HEK293 (cell line): ENCODE measurements at regions not wholly inside any gene's neighbourhood (a gene's known extent, or its start where the extent isn't known, plus 50 kb on each side); places are given as distances from the start of the nearest gene placed in this dataset.

Experiments used
- CTCF ChIA-PET: fragments of 350-600 bp; formaldehyde crosslinking; extraction: SDS; loops from one replicate; lab custom pipeline; 2021; ENCODE audit warnings: antibody characterized with exemption; lab: Yijun Ruan, JAX
- POLR2A ChIA-PET: fragments of 300-600 bp; formaldehyde crosslinking; extraction: SDS; loops from one replicate; lab custom pipeline; 2020; ENCODE audit warnings: antibody characterized with exemption, inconsistent platforms; lab: Yijun Ruan, JAX
- H3K27ac ChIP-seq: fragments of 200-500 bp; sonication (Bioruptor generic); 2 replicates; pipeline ENCODE4 v1.5.1; 2014; ENCODE audit warnings: low read depth, low read length, control low read depth, inconsistent platforms; ENCODE audit errors: extremely low read depth
- H3K36me3 ChIP-seq, 2 experiments: fragments of 200-500 bp in 1 of 2; sonication (Bioruptor generic) in 1 of 2; 1 replicate in 1 of 2; 2 replicates in 1 of 2; pipeline ENCODE4 v1.5.1; 2014 to 2017; ENCODE audit warnings: inconsistent platforms in 2 of 2, low read length in 2 of 2; ENCODE audit not compliant: control insufficient read depth in 2 of 2, insufficient read depth in 1 of 2
- H3K4me1 ChIP-seq: fragments of 200-500 bp; sonication (Bioruptor generic); 2 replicates; pipeline ENCODE4 v1.5.1; 2014; ENCODE audit warnings: mild to moderate bottlenecking, low read length, inconsistent platforms; ENCODE audit not compliant: control insufficient read depth, insufficient read depth
- H3K4me3 ChIP-seq: 2 replicates; pipeline ENCODE4 v1.5.1; 2011; ENCODE audit warnings: low read depth, mild to moderate bottlenecking, control low read depth, low read length, moderate library complexity
- H3K9me3 ChIP-seq: fragments of 200-500 bp; sonication (Bioruptor generic); 2 replicates; pipeline ENCODE4 v1.5.1; 2014; ENCODE audit warnings: low read depth, low read length, inconsistent platforms; ENCODE audit not compliant: control insufficient read depth, insufficient read depth
- ELK4 ChIP-seq: IDR thresholded peaks from 2 replicates; pipeline ENCODE4 v1.6.1; 2011; ENCODE audit warnings: mild to moderate bottlenecking, low read depth, low read length, borderline replicate concordance
- ZEB2 ChIP-seq: fragments of 450-650 bp; formaldehyde crosslinking; IDR thresholded peaks from 2 replicates; pipeline ENCODE4 v1.5.1; 2016; ENCODE audit warnings: missing biosample characterization, missing genetic modification characterization
- ZFHX2 ChIP-seq: fragments of 450-650 bp; formaldehyde crosslinking; conservative IDR thresholded peaks from 2 replicates; pipeline ENCODE4 v1.5.1; 2016; ENCODE audit warnings: missing biosample characterization, missing genetic modification characterization
- ZFP37 ChIP-seq: fragments of 450-650 bp; formaldehyde crosslinking; IDR thresholded peaks from 2 replicates; pipeline ENCODE4 v1.5.1; 2016; ENCODE audit warnings: missing biosample characterization, missing genetic modification characterization
- ZNF112 ChIP-seq: fragments of 450-650 bp; formaldehyde crosslinking; IDR thresholded peaks from 2 replicates; pipeline ENCODE4 v1.5.0; 2017; ENCODE audit warnings: missing biosample characterization, missing genetic modification characterization
- ZNF19 ChIP-seq: fragments of 450-650 bp; formaldehyde crosslinking; IDR thresholded peaks from 2 replicates; pipeline ENCODE4; 2016; ENCODE audit warnings: missing biosample characterization, missing genetic modification characterization, low read depth
- ZNF202 ChIP-seq: fragments of 450-650 bp; formaldehyde crosslinking; IDR thresholded peaks from 2 replicates; pipeline ENCODE4 v1.5.1; 2016; ENCODE audit warnings: missing biosample characterization, missing genetic modification characterization, borderline replicate concordance
- ZNF354C ChIP-seq: fragments of 450-650 bp; formaldehyde crosslinking; IDR thresholded peaks from 2 replicates; pipeline ENCODE4 v1.5.1; 2016; ENCODE audit warnings: missing biosample characterization, missing genetic modification characterization, low read depth, borderline replicate concordance
- ZNF514 ChIP-seq: fragments of 450-650 bp; formaldehyde crosslinking; IDR thresholded peaks from 2 replicates; pipeline ENCODE4 v1.5.1; 2016; ENCODE audit warnings: missing biosample characterization, missing genetic modification characterization
- ZNF558 ChIP-seq: fragments of 450-650 bp; formaldehyde crosslinking; IDR thresholded peaks from 2 replicates; pipeline ENCODE4 v1.5.1; 2016; ENCODE audit warnings: missing biosample characterization, missing genetic modification characterization
- ZNF664 ChIP-seq: fragments of 450-650 bp; formaldehyde crosslinking; IDR thresholded peaks from 2 replicates; pipeline ENCODE4 v1.5.1; 2016; ENCODE audit warnings: missing biosample characterization, missing genetic modification characterization
- ZNF76 ChIP-seq: fragments of 450-650 bp; formaldehyde crosslinking; IDR thresholded peaks from 2 replicates; pipeline ENCODE4; 2016; ENCODE audit warnings: low read depth, missing biosample characterization, missing genetic modification characterization, borderline replicate concordance
- TF ChIP-seq, protein P1 (sequence below): fragments of 450-650 bp; formaldehyde crosslinking; IDR thresholded peaks from 2 replicates; pipeline ENCODE4 v1.5.1; 2016; ENCODE audit warnings: missing biosample characterization, missing genetic modification characterization, low read depth
- TF ChIP-seq, protein P2 (sequence below): fragments of 450-650 bp; formaldehyde crosslinking; IDR thresholded peaks from 2 replicates; pipeline ENCODE4 v1.5.1; 2016; ENCODE audit warnings: missing biosample characterization, missing genetic modification characterization
- TF ChIP-seq, protein P3 (sequence below): fragments of 450-650 bp; formaldehyde crosslinking; IDR thresholded peaks from 2 replicates; pipeline ENCODE4 v1.5.1; 2016; ENCODE audit warnings: missing biosample characterization, missing genetic modification characterization
- TF ChIP-seq, protein P4 (sequence below): fragments of 450-650 bp; formaldehyde crosslinking; IDR thresholded peaks from 2 replicates; pipeline ENCODE4 v1.5.1; 2017; ENCODE audit warnings: missing biosample characterization, missing genetic modification characterization

DNA sequence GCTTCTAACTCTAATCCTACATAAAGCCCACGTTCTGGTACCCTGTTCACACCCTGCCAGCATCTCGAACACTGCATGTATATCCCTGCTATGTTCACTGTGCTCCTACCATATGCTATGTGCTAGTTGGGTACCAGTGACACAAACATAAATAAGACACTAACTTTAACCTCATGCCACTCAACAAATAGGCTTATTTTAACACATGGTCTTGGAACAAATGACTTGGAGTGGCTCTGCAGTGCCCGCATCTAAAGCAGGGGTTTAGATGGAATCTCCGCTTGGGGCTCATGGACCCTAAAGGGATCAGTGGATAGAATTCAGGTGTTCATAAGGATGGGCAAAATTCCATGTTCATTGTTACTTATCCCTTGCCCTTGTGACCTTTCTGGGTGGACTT, 175.7 kb upstream of the ZKSCAN2 start (continued):
- TF ChIP-seq, protein P1, sequence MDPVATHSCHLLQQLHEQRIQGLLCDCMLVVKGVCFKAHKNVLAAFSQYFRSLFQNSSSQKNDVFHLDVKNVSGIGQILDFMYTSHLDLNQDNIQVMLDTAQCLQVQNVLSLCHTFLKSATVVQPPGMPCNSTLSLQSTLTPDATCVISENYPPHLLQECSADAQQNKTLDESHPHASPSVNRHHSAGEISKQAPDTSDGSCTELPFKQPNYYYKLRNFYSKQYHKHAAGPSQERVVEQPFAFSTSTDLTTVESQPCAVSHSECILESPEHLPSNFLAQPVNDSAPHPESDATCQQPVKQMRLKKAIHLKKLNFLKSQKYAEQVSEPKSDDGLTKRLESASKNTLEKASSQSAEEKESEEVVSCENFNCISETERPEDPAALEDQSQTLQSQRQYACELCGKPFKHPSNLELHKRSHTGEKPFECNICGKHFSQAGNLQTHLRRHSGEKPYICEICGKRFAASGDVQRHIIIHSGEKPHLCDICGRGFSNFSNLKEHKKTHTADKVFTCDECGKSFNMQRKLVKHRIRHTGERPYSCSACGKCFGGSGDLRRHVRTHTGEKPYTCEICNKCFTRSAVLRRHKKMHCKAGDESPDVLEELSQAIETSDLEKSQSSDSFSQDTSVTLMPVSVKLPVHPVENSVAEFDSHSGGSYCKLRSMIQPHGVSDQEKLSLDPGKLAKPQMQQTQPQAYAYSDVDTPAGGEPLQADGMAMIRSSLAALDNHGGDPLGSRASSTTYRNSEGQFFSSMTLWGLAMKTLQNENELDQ = no peak

DNA sequence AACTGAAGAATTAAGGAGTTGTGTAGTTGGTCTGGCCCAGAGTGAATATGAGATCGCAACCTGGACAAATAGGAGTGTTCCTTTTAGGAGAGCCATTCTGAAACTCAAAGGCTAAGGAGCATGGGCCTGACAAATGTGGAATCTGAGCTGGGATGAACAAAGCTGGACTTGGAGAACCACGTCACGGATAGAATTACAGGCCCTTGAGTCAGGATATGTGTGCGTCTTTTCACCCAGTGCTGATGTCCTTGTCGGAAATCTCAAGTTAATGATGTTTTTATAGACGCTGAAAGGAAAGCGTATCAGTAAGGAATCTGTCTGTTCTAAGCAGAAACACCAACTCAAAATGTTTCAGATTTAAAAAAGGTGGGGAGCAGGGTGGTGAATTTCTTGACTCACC, 173.8 kb upstream of the ZKSCAN2 start:
- H3K36me3 ChIP-seq = no peaks in the 10 kb centered on the region
- TF ChIP-seq ZNF202 (tag by site-specific recombination) (no peak), ZFP37 (tag by site-specific recombination) (no peak), ZNF19 (no peak), ZNF558 (no peak), ZNF112 (tag by site-specific recombination) (no peak), ZFHX2 (tag by site-specific recombination) (no peak), ZEB2 (tag by site-specific recombination) (no peak), ZNF664 (tag by site-specific recombination) (no peak), ZNF76 (no peak), ELK4 (no peak), ZNF354C (tag by site-specific recombination) (no peak), ZNF514 (tag by site-specific recombination) (no peak)
- TF ChIP-seq, protein P2, sequence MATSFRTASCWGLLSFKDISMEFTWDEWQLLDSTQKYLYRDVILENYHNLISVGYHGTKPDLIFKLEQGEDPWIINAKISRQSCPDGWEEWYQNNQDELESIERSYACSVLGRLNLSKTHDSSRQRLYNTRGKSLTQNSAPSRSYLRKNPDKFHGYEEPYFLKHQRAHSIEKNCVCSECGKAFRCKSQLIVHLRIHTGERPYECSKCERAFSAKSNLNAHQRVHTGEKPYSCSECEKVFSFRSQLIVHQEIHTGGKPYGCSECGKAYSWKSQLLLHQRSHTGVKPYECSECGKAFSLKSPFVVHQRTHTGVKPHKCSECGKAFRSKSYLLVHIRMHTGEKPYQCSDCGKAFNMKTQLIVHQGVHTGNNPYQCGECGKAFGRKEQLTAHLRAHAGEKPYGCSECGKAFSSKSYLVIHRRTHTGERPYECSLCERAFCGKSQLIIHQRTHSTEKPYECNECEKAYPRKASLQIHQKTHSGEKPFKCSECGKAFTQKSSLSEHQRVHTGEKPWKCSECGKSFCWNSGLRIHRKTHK = no peak
- TF ChIP-seq, protein P3, sequence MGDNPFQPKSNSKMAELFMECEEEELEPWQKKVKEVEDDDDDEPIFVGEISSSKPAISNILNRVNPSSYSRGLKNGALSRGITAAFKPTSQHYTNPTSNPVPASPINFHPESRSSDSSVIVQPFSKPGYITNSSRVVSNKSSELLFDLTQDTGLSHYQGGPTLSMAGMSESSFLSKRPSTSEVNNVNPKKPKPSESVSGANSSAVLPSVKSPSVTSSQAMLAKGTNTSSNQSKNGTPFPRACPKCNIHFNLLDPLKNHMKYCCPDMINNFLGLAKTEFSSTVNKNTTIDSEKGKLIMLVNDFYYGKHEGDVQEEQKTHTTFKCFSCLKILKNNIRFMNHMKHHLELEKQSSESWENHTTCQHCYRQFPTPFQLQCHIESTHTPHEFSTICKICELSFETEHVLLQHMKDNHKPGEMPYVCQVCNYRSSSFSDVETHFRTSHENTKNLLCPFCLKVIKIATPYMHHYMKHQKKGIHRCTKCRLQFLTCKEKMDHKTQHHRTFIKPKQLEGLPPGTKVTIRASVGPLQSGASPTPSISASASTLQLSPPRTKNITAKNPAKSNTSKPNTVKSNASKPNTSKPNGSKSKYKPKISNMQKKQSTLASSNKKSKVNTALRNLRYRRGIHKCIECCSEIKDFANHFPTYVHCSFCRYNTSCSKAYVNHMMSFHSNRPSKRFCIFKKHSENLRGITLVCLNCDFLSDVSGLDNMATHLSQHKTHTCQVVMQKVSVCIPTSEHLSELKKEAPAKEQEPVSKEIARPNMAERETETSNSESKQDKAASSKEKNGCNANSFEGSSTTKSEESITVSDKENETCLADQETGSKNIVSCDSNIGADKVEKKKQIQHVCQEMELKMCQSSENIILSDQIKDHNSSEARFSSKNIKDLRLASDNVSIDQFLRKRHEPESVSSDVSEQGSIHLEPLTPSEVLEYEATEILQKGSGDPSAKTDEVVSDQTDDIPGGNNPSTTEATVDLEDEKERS = no peak
- TF ChIP-seq, protein P4, sequence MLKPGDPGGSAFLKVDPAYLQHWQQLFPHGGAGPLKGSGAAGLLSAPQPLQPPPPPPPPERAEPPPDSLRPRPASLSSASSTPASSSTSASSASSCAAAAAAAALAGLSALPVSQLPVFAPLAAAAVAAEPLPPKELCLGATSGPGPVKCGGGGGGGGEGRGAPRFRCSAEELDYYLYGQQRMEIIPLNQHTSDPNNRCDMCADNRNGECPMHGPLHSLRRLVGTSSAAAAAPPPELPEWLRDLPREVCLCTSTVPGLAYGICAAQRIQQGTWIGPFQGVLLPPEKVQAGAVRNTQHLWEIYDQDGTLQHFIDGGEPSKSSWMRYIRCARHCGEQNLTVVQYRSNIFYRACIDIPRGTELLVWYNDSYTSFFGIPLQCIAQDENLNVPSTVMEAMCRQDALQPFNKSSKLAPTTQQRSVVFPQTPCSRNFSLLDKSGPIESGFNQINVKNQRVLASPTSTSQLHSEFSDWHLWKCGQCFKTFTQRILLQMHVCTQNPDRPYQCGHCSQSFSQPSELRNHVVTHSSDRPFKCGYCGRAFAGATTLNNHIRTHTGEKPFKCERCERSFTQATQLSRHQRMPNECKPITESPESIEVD (tag by site-specific recombination) = no peak
- CTCF ChIA-PET = interaction anchor here (0.6 kb wide), 1 partner anchor 515 kb away, joined by 3 read pairs; no protein-coding TSS in a partner anchor
- H3K27ac ChIP-seq = no peak overlapping the region
- no peak overlapping the region for H3K4me3 ChIP-seq
- no peaks in the 10 kb centered on the region for H3K9me3 ChIP-seq
- POLR2A ChIA-PET = no interaction called here
- H3K4me1 ChIP-seq = no peaks in the 10 kb centered on the region
